ENCODE measurements at regions not wholly inside any gene's neighbourhood (a gene's known extent, or its start where the extent isn't known, plus 50 kb on each side); places are given as distances from the start of the nearest gene placed in this dataset.
"Not testable (repeated sequence)": the region's sequence is repeated elsewhere in the genome, so short reads cannot be mapped to it uniquely, and the experiment has no call there.

DNA sequence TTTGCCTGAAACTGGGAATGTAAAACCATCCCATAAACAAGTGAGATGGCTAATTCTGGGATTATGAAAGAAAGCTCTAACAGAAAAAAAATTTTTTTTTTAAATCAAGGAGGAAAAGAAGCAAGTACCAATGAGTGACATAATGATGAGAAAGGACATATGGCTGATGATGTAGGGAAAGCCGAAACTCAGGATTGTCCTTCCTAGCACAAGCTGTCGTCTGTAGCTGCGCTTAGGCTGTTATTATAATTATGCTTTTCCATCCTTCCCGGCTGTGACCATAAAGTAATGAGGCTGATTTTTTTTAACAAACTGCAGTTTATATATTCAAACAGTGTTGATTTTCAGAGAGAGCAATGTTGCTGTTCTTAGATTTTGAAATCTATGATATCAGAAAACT, 209.8 kb upstream of the NOCT start:
- Mint-ChIP-seq H3K36me3 (ENCODE audit: low read depth) (no peaks in the 10 kb centered on the region), H3K27me3 (peaks cover 31% of the 10 kb centered on the region), H3K4me3 (no peak overlapping the region), H3K4me1 (ENCODE audit: low read depth) (no peaks in the 10 kb centered on the region), H3K27ac (no peak overlapping the region), H3K9me3 (no peaks in the 10 kb centered on the region)
- intact Hi-C loops (cut with micrococcal nuclease): no loop called here

DNA sequence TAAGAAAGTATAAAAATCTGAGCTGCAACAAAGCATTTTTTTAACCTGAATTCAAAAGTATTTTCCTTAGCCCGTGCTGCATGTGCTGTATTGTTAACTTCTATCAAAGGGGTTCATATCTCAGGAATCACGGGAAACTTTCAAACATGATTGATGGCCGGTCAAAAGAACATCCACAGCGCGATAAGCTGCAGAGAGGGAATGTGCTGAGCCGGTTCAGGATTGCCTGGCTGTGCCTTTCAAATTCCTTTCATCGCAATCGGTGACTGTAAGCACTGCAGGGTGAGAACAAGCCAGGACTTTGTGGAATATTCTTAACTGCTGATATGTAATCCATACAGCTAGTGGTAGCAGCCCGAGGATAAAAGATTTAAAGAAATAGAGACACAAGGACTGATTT, 210.9 kb upstream of the NOCT start:
- H3K9me3 Mint-ChIP-seq: no peaks in the 10 kb centered on the region
- no peaks in the 10 kb centered on the region for H3K36me3 Mint-ChIP-seq (ENCODE audit: low read depth)
- intact Hi-C loops (cut with micrococcal nuclease): no loop called here
- no peak overlapping the region for H3K4me3 Mint-ChIP-seq
- H3K27ac Mint-ChIP-seq: no peak overlapping the region
- H3K4me1 Mint-ChIP-seq (ENCODE audit: low read depth): no peaks in the 10 kb centered on the region
- H3K27me3 Mint-ChIP-seq: peaks cover 35% of the 10 kb centered on the region

DNA sequence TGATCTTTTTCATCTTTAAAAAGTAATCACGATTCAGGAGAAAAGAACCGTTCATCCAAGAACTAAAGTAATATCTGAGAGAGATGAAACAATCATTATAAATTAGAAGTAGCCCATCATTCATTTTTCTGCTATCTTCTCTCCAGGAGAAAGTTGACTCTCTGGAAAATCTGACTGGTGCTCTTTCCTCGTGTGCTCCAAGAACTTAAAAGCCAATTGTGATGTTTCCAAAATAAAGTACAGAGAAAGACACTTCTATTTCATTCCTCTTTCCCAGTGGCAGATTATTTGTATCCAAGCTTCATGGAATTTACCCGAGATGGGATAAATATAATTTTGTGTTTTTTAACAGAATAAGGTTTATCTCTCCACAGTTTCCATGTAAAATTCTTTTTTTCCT, 212.5 kb upstream of the NOCT start:
- intact Hi-C loops (cut with micrococcal nuclease): no loop called here
- H3K4me1 Mint-ChIP-seq (ENCODE audit: low read depth): no peaks in the 10 kb centered on the region
- no peaks in the 10 kb centered on the region for H3K36me3 Mint-ChIP-seq (ENCODE audit: low read depth)
- H3K27me3 Mint-ChIP-seq: peaks cover 38% of the 10 kb centered on the region
- no peak overlapping the region for H3K4me3 Mint-ChIP-seq
- no peaks in the 10 kb centered on the region for H3K9me3 Mint-ChIP-seq
- H3K27ac Mint-ChIP-seq: no peak overlapping the region

DNA sequence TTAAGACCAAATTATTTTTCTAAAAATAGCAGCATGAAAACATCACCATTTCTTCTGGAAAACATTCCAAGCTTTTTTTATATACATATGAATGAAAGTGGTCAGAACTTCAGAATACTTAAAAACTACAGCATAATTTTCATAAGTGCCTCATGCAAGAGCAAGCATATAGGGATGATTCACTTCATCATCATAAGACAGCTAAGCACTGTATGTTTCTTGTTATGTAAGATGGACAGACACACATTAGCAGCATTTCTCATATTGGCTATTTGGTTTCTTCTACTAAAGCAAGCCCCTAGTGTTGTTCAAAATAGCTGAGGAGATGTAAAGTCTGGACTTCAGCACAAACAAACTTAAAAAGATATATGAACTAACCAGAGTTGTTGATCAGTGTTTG, 213.1 kb upstream of the NOCT start:
- H3K27ac Mint-ChIP-seq: no peak overlapping the region
- no peak overlapping the region for H3K4me3 Mint-ChIP-seq
- no peaks in the 10 kb centered on the region for H3K9me3 Mint-ChIP-seq
- intact Hi-C loops (cut with micrococcal nuclease): no loop called here
- no peaks in the 10 kb centered on the region for H3K36me3 Mint-ChIP-seq (ENCODE audit: low read depth)
- H3K4me1 Mint-ChIP-seq (ENCODE audit: low read depth): no peaks in the 10 kb centered on the region
- H3K27me3 Mint-ChIP-seq: peaks cover 38% of the 10 kb centered on the region

DNA sequence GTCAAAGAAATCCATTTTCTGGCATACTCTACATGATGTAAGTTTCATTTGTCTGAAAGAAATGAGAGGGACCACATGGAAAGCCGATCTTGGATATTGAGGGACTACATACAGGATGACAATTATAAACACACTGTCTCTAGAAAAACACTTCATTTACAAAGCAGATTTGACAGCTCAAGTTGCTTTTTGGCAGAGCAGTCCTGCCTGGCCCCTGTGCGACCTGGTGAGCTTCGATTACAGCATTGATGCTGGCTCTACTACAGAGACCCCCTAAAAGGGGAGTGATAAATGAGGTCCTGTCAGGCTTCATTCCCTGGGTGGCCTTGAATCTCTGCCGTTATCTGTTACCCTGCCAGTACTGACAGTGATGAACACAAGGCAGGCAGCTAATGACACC, 215.2 kb upstream of the NOCT start:
- no peaks in the 10 kb centered on the region for H3K9me3 Mint-ChIP-seq
- no peak overlapping the region for H3K27ac Mint-ChIP-seq
- intact Hi-C loops (cut with micrococcal nuclease): no loop called here
- no peak overlapping the region for H3K4me3 Mint-ChIP-seq
- H3K36me3 Mint-ChIP-seq (ENCODE audit: low read depth): no peaks in the 10 kb centered on the region
- no peaks in the 10 kb centered on the region for H3K4me1 Mint-ChIP-seq (ENCODE audit: low read depth)
- peaks cover 32% of the 10 kb centered on the region for H3K27me3 Mint-ChIP-seq

DNA sequence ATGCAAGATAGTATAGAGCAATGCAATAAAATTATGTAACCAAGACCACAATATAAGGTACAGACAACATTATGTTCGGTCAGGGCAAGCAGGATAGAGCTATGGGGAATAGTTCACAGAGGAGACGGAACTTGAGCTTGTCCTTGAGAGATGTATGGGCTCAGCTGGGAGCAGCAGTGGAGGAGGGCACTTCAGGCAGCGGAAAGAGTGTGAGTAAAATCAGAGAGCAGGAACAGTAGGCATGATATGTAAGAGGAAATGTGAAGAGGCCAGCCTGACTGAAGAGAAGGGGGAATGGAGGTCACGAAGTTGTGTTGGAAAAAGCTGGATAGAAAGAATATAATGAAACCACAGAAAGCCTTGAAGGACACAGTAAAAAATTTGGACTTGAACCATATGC, 217.2 kb upstream of the NOCT start:
- Mint-ChIP-seq H3K27me3 (peaks cover 15% of the 10 kb centered on the region), H3K4me3 (no peak overlapping the region), H3K4me1 (ENCODE audit: low read depth) (no peaks in the 10 kb centered on the region), H3K36me3 (ENCODE audit: low read depth) (no peaks in the 10 kb centered on the region), H3K9me3 (no peaks in the 10 kb centered on the region), H3K27ac (no peak overlapping the region)
- intact Hi-C loops (cut with micrococcal nuclease): no loop called here

DNA sequence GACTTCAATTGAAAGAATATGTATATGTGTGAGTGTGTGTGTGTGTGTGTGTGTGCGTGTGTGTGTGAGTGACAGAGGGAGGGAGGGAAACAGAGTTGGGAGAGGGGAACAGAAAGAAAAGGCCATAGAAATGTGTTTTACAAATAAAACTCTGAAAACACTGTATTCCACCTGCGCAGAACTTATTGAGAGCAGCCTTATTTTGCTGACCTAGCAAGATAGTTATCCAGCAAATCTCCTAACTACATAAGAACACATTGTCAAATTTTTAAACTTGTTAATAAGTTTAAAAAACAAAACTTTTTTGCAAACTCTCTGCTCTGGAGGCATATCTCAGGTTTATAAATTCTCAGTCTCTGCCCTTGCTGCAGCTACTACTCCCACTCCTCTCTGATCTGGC, 217.9 kb upstream of the NOCT start:
- Mint-ChIP-seq H3K27ac (no peak overlapping the region), H3K27me3 (peaks cover 14% of the 10 kb centered on the region), H3K4me1 (ENCODE audit: low read depth) (no peaks in the 10 kb centered on the region), H3K4me3 (no peak overlapping the region), H3K9me3 (no peaks in the 10 kb centered on the region), H3K36me3 (ENCODE audit: low read depth) (no peaks in the 10 kb centered on the region)
- intact Hi-C loops (cut with micrococcal nuclease): no loop called here

DNA sequence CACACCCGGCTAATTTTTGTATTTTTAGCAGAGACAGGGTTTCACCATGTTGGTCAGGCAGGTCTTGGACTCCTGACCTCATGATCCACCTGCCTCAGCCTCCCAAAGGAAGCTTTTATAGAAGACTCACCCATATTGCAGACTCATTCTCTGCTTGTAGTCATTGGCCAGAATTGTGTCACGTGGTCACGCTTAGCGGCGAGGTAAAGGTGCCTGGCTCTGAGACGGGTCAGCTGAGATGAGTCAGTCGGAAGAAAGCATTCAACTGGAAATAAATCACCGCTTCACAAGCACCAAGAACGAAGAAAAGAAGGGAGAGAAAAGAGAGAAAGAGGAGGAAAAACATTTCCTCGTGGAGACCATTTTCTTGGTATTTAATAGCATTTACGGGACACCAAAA, 218.8 kb upstream of the NOCT start:
- intact Hi-C loops (cut with micrococcal nuclease): no loop called here
- H3K36me3 Mint-ChIP-seq (ENCODE audit: low read depth): no peaks in the 10 kb centered on the region
- no peaks in the 10 kb centered on the region for H3K4me1 Mint-ChIP-seq (ENCODE audit: low read depth)
- H3K27ac Mint-ChIP-seq: no peak overlapping the region
- no peak overlapping the region for H3K4me3 Mint-ChIP-seq
- H3K9me3 Mint-ChIP-seq: no peaks in the 10 kb centered on the region
- H3K27me3 Mint-ChIP-seq: peaks cover 14% of the 10 kb centered on the region

DNA sequence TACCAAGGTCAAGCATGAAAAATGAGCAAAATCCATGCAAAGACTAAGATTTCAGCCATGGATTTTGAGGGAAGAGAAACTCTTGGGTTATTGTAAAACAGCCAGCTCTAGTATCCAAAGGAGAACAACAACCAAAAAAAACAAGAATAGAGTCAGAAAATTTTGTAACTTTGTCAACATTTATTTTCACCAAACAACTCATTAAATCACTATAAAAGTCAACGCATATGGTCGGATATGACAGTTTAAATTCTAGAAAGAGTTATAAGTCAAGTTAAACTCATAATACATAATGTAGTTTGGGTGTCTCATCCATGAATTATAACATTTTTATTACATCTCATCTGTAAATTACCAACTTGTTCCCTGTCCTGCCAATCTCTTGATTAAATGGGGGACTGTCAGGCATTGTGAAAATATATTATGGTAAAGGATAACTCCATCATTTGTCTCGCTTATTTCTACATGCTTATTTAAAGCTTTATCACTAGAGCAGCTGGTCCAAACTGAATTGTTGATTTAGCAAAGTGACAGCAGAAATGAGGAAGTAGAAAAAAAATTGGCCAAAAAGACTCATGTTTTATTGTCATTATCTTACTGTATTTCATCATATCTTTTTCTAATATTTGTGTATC, 224.8 kb upstream of the NOCT start:
- H3K9me3 Mint-ChIP-seq: no peaks in the 10 kb centered on the region
- H3K27ac Mint-ChIP-seq: no peak overlapping the region
- no peaks in the 10 kb centered on the region for H3K4me1 Mint-ChIP-seq (ENCODE audit: low read depth)
- no peak overlapping the region for H3K4me3 Mint-ChIP-seq
- no peaks in the 10 kb centered on the region for H3K36me3 Mint-ChIP-seq (ENCODE audit: low read depth)
- H3K27me3 Mint-ChIP-seq: no peaks in the 10 kb centered on the region
- intact Hi-C loops (cut with micrococcal nuclease): no loop called here

DNA sequence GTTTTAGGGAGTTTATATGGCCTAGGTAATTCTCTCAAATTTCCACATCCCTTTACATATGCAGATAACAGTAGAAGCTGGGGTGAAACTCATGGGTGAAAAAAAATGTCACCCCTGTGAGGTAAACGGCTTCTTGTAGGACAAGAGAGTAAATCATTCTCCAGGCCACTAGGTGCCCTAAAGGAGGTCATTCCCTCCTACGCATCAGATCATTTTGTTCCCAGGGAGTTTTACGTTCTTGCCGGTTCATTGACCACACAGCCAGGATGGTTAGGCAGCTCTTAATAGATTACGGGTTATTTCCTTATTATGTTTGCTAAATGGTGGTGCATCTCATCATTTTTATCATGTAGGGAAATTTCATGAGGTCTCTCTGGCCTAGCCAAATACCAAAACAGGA, 225.8 kb upstream of the NOCT start:
- intact Hi-C loops (cut with micrococcal nuclease): no loop called here
- no peaks in the 10 kb centered on the region for H3K4me1 Mint-ChIP-seq (ENCODE audit: low read depth)
- no peak overlapping the region for H3K27ac Mint-ChIP-seq
- no peaks in the 10 kb centered on the region for H3K36me3 Mint-ChIP-seq (ENCODE audit: low read depth)
- H3K9me3 Mint-ChIP-seq: no peaks in the 10 kb centered on the region
- H3K27me3 Mint-ChIP-seq: no peaks in the 10 kb centered on the region
- H3K4me3 Mint-ChIP-seq: no peak overlapping the region

DNA sequence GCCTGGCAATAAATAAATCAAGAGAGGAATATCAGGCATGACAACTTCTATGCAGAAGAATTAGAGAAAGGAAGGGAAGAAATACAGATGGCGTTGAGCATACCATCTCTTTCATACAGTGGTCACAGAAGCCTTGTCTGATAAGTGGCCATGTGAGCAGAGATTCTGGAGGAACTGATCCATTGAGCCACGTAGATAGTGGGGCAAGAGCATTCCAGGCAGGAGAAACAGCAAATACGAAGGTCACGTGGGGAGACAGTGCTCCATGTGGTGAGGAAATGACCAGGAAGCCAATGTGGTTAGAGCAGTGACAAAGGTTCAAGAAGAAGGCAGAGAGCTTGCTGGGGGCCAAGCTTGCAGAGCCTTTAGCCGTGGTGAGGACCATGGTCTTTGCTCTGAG, 226.7 kb upstream of the NOCT start:
- H3K9me3 Mint-ChIP-seq: no peaks in the 10 kb centered on the region
- no peaks in the 10 kb centered on the region for H3K4me1 Mint-ChIP-seq (ENCODE audit: low read depth)
- no peak overlapping the region for H3K4me3 Mint-ChIP-seq
- no peak overlapping the region for H3K27ac Mint-ChIP-seq
- H3K27me3 Mint-ChIP-seq: peaks cover 1% of the 10 kb centered on the region
- intact Hi-C loops (cut with micrococcal nuclease): no loop called here
- H3K36me3 Mint-ChIP-seq (ENCODE audit: low read depth): no peaks in the 10 kb centered on the region

DNA sequence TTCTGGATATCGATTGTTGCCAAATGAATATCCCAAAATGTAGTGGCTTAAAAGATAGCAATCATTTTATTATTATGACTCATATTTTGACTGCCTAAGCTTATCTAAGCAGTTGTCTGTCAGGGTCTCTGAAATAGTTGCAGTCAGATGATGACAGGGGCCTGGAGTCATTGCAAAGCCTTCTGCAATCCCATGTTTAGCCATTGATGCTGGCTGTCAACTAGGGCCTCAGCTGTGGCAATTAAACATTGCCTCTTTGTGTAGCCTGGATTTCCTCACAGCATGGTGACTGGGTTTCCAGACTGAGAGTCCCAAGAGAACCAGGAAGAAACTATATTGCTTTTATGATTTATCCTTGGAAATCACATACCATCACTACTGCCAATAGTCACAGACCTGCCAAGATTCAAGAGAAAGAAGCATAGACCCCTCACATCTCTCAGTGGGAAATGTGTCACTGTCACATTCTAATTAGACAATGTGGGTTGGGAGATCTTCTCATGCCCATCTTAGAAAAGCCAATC, 227.3 kb upstream of the NOCT start:
- Mint-ChIP-seq H3K27me3 (peaks cover 2% of the 10 kb centered on the region), H3K27ac (no peak overlapping the region), H3K9me3 (no peaks in the 10 kb centered on the region), H3K4me1 (ENCODE audit: low read depth) (no peaks in the 10 kb centered on the region), H3K4me3 (no peak overlapping the region), H3K36me3 (ENCODE audit: low read depth) (no peaks in the 10 kb centered on the region)
- intact Hi-C loops (cut with micrococcal nuclease): no loop called here

DNA sequence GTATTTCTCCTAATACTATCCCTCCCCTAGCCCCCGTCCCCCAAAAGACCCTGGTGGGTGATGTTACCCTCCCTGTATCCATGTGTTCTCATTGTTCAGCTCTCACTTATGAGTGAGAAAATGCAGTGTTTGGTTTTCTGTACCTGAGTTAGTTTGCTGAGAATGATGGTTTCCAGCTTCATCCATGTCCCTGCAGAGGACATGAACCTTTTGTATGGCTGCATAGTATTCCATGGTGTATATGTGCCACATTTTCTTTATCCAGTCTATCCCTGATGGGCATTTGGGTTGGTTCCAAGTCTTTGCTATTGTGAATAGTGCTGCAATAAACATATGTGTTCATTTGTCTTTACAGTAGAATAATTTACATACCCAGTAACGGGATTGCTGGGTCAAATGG, 235.8 kb upstream of the NOCT start:
- H3K27ac Mint-ChIP-seq; H3K36me3 Mint-ChIP-seq (ENCODE audit: low read depth); H3K27me3 Mint-ChIP-seq; H3K9me3 Mint-ChIP-seq; intact Hi-C loops (cut with micrococcal nuclease); H3K4me3 Mint-ChIP-seq: not testable (repeated sequence)
- peaks cover 10% of the 10 kb centered on the region for H3K4me1 Mint-ChIP-seq (ENCODE audit: low read depth)

DNA sequence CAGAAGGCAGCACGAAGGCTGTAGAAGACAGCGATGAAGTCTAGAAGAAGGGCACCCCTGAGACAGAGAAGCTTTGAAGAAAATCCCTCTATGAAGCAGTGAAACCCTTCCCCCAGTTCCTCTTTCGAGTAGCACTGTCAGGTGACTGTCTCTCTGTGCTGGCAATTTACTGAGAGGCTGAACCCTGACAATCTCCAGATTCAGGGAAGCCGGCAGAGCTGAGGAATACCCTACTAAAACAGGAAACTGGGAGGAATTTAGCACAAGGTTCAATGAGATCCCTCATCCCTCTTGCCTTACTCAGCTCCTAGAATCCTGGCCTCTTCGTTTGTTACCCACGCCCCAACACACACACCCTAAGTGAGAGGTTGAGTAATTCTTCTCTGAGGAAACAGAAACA, 239.7 kb upstream of the NOCT start:
- H3K36me3 Mint-ChIP-seq (ENCODE audit: low read depth): no peaks in the 10 kb centered on the region
- peaks cover 10% of the 10 kb centered on the region for H3K4me1 Mint-ChIP-seq (ENCODE audit: low read depth)
- intact Hi-C loops (cut with micrococcal nuclease): no loop called here
- H3K27me3 Mint-ChIP-seq: peaks cover 2% of the 10 kb centered on the region
- no peak overlapping the region for H3K4me3 Mint-ChIP-seq
- peak overlapping the region; percentile 63 for H3K27ac Mint-ChIP-seq
- no peaks in the 10 kb centered on the region for H3K9me3 Mint-ChIP-seq

DNA sequence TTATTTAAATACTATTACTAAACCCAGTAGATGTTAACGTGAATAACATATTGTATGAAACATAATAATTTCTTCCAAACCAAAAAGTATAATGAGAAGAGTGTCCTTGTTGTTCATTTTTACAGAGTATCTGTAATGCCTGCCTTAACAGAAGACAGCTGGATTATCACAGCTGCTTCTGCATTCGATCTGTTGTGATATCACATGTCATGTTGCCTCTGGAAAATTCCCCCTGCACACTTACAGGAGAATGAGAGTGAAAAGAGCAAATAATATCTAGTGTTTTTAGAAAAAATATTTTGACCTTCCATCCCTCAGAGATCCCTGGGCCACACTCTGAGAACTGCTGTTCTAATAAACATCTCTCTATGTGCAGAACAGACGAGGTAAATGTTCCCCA, 240.1 kb upstream of the NOCT start:
- Mint-ChIP-seq H3K4me1 (ENCODE audit: low read depth) (peaks cover 10% of the 10 kb centered on the region), H3K9me3 (no peaks in the 10 kb centered on the region), H3K4me3 (no peak overlapping the region), H3K27me3 (peaks cover 2% of the 10 kb centered on the region), H3K36me3 (ENCODE audit: low read depth) (no peaks in the 10 kb centered on the region), H3K27ac (peak overlapping the region; percentile 63)
- intact Hi-C loops (cut with micrococcal nuclease): no loop called here

Data from dendritic cell treated with granulocyte-macrophage colony-stimulating factor and Interleukin-4, amounts not matched to agents 40 ng/mL and 50 ng/mL, for 4 days (primary cell).